ENCODE measurements at regions not wholly inside any gene's neighbourhood (a gene's known extent, or its start where the extent isn't known, plus 50 kb on each side); places are given as distances from the start of the nearest gene placed in this dataset.

GRCh38 chr12:84421103-84421502 lies 491.5 kb downstream of the SLC6A15 start:
- H3K4me1 Mint-ChIP-seq (ENCODE audit: low read depth) = no peaks in the 10 kb centered on the region
- H3K36me3 Mint-ChIP-seq (ENCODE audit: low read depth) = no peaks in the 10 kb centered on the region
- H3K27me3 Mint-ChIP-seq (ENCODE audit: insufficient read depth) = no peaks in the 10 kb centered on the region
- H3K4me3 Mint-ChIP-seq = no peak overlapping the region
- no peaks in the 10 kb centered on the region for H3K9me3 Mint-ChIP-seq
- no peak for DNase-seq
- TF ChIP-seq, protein P1, sequence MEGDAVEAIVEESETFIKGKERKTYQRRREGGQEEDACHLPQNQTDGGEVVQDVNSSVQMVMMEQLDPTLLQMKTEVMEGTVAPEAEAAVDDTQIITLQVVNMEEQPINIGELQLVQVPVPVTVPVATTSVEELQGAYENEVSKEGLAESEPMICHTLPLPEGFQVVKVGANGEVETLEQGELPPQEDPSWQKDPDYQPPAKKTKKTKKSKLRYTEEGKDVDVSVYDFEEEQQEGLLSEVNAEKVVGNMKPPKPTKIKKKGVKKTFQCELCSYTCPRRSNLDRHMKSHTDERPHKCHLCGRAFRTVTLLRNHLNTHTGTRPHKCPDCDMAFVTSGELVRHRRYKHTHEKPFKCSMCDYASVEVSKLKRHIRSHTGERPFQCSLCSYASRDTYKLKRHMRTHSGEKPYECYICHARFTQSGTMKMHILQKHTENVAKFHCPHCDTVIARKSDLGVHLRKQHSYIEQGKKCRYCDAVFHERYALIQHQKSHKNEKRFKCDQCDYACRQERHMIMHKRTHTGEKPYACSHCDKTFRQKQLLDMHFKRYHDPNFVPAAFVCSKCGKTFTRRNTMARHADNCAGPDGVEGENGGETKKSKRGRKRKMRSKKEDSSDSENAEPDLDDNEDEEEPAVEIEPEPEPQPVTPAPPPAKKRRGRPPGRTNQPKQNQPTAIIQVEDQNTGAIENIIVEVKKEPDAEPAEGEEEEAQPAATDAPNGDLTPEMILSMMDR (IDR thresholded peaks at IDR 0.05) = no peak
- H3K27ac Mint-ChIP-seq = no peak overlapping the region

DNA sequence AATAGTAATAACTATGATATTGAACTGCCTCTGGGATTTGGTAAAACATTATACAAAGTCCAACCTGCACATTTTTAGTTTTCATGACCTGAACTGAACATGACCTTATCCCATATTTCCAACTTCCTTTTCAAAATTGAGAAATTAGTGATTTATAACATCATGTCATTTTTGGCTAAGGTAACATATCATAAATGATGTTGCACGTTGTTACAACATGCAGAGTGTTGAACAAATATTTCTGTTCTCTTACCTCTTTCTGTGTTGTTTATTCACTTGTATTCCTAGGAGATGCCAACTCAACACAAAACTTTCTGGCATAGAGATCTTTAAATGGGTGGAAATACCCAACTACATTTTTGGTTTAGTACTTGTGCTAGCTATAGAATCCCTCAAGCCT lies 496.0 kb downstream of the SLC6A15 start:
- no peak for DNase-seq
- Mint-ChIP-seq H3K27ac (no peak overlapping the region), H3K4me3 (no peak overlapping the region), H3K9me3 (no peaks in the 10 kb centered on the region), H3K36me3 (ENCODE audit: low read depth) (no peaks in the 10 kb centered on the region), H3K4me1 (ENCODE audit: low read depth) (no peaks in the 10 kb centered on the region), H3K27me3 (ENCODE audit: insufficient read depth) (no peaks in the 10 kb centered on the region)
- TF ChIP-seq, protein P1 (IDR thresholded peaks at IDR 0.05) = no peak

DNA sequence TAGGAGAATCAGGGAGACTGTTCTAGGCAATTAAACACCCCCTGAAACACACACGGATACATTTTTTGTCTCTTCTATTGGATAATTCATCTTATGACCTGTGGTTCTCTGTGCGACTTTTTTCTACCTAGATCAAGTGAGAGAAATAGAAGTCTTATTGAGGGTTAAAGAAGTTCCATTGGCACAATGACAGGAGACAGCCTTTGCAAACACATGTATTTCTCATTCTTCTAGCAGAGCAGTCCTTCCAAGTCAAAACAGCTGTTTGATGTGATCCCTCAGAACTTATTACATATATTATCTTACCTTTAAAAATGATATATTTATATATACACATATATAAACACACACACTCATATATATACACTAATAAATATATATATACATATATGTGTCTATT lies 496.7 kb downstream of the SLC6A15 start:
- DNase-seq = no peak
- Mint-ChIP-seq H3K27ac (no peak overlapping the region), H3K27me3 (ENCODE audit: insufficient read depth) (no peaks in the 10 kb centered on the region), H3K9me3 (no peaks in the 10 kb centered on the region), H3K4me1 (ENCODE audit: low read depth) (no peaks in the 10 kb centered on the region), H3K36me3 (ENCODE audit: low read depth) (no peaks in the 10 kb centered on the region), H3K4me3 (no peak overlapping the region)
- TF ChIP-seq, protein P1 (IDR thresholded peaks at IDR 0.05) = no peak

DNA sequence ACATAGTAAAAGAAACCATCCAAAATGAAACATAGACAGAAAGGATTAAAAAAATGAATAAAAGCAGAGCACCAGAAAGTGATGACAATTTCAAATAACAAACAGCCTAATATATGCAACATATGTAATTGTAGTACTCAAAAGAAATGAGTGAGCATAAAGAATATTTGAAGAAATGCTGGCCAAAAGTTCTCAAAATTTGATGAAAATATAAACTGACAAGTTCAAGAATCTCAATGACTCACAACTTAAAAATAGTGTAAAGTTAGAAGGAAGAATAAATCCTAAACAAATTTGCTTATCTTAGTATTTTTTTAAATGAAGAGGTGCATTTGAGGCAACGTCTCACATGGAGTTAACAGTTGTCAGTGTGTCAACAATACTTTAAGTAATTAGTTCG lies 498.9 kb downstream of the SLC6A15 start:
- Mint-ChIP-seq H3K27me3 (ENCODE audit: insufficient read depth) (no peaks in the 10 kb centered on the region), H3K36me3 (ENCODE audit: low read depth) (no peaks in the 10 kb centered on the region), H3K4me1 (ENCODE audit: low read depth) (no peaks in the 10 kb centered on the region), H3K4me3 (no peak overlapping the region), H3K9me3 (no peaks in the 10 kb centered on the region), H3K27ac (no peak overlapping the region)
- no peak for DNase-seq
- TF ChIP-seq, protein P1 (IDR thresholded peaks at IDR 0.05) = no peak

- H3K4me3 Mint-ChIP-seq = no peak overlapping the region
These were observed 500.4 kb downstream of the SLC6A15 start for GRCh38 chr12:84412226-84412625.

More at GRCh38 chr12:84412226-84412625, 500.4 kb downstream of the SLC6A15 start:
- DNase-seq = no peak
- no peaks in the 10 kb centered on the region for H3K36me3 Mint-ChIP-seq (ENCODE audit: low read depth)
- no peak overlapping the region for H3K27ac Mint-ChIP-seq
- no peaks in the 10 kb centered on the region for H3K9me3 Mint-ChIP-seq
- no peaks in the 10 kb centered on the region for H3K27me3 Mint-ChIP-seq (ENCODE audit: insufficient read depth)
- TF ChIP-seq, protein P1 (IDR thresholded peaks at IDR 0.05) = no peak
- H3K4me1 Mint-ChIP-seq (ENCODE audit: low read depth) = no peaks in the 10 kb centered on the region

Measured in HFFc6 (cell line).